SK-N-SH treated with all-trans-retinoic acid at 6 μM for 48 hours (cell line): ENCODE measurements at regions not wholly inside any gene's neighbourhood (a gene's known extent, or its start where the extent isn't known, plus 50 kb on each side); places are given as distances from the start of the nearest gene placed in this dataset.

ENCODE experiments used
- SNAI2 ChIP-seq: fragments of 250-450 bp; sonication (Bioruptor Pico); IDR thresholded peaks from 2 replicates; pipeline ENCODE4 v1.5.0; 2020; ENCODE audit warnings: mild to moderate bottlenecking, moderate library complexity
- ZC3H10 ChIP-seq: fragments of 250-450 bp; sonication (Bioruptor Pico); IDR thresholded peaks from 2 replicates; pipeline ENCODE4 v1.5.1; 2021; ENCODE audit warnings: mild to moderate bottlenecking, moderate library complexity
- TF ChIP-seq, protein P1 (sequence below): fragments of 250-450 bp; sonication (Bioruptor Pico); IDR thresholded peaks from 2 replicates; pipeline ENCODE4 v1.8.0; 2020; ENCODE audit warnings: mild to moderate bottlenecking, moderate library complexity, borderline replicate concordance

DNA sequence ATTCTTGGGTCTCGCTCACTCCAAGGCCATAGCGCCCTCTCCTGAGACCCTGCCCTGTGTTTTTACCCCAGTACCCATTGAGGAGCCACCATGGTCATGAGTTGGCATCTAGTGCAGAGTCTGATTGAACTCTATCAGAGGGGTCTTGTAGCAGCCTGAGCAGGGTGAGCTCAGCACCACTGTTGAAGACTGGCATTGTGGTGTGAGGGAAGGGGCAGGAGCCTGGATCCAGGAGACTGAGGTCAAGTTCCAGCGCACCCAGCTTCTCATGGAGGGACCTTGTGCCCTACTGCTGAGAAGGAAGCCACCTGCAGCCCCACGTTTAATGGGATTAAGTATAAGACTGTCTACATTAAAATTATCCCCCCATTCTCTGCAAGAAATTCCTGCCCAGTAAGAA is 65.8 kb upstream of the LARS2 start:
- TF ChIP-seq ZC3H10 (CRISPR knock-in tag), result no peak
- TF ChIP-seq SNAI2, result no peak
- TF ChIP-seq, protein P1, sequence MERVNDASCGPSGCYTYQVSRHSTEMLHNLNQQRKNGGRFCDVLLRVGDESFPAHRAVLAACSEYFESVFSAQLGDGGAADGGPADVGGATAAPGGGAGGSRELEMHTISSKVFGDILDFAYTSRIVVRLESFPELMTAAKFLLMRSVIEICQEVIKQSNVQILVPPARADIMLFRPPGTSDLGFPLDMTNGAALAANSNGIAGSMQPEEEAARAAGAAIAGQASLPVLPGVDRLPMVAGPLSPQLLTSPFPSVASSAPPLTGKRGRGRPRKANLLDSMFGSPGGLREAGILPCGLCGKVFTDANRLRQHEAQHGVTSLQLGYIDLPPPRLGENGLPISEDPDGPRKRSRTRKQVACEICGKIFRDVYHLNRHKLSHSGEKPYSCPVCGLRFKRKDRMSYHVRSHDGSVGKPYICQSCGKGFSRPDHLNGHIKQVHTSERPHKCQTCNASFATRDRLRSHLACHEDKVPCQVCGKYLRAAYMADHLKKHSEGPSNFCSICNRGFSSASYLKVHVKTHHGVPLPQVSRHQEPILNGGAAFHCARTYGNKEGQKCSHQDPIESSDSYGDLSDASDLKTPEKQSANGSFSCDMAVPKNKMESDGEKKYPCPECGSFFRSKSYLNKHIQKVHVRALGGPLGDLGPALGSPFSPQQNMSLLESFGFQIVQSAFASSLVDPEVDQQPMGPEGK (CRISPR knock-in tag), result no peak
